ENCODE measurements at regions not wholly inside any gene's neighbourhood (a gene's known extent, or its start where the extent isn't known, plus 50 kb on each side); places are given as distances from the start of the nearest gene placed in this dataset.

GRCh38 chr10:36450380-36450779 is 675.0 kb upstream of the ANKRD30A start:
- peak; percentile 84 for DNase-seq (ENCODE audit: low read depth)
- Mint-ChIP-seq H3K4me1 (ENCODE audit: low read depth, unreplicated experiment) (peaks cover 22% of the 10 kb centered on the region), H3K4me3 (ENCODE audit: unreplicated experiment) (no peak overlapping the region), H3K27ac (ENCODE audit: unreplicated experiment) (peak overlapping the region; percentile 94), H3K36me3 (ENCODE audit: low read depth, unreplicated experiment) (no peaks in the 10 kb centered on the region), H3K27me3 (ENCODE audit: low read depth, unreplicated experiment) (no peaks in the 10 kb centered on the region), H3K9me3 (ENCODE audit: unreplicated experiment) (no peaks in the 10 kb centered on the region)
- FAIRE-seq: peak; percentile 59
- TF ChIP-seq EZH2 (IDR thresholded peaks at IDR 0.05; ENCODE audit: insufficient read depth, low read length): no peak
- no peak for TF ChIP-seq CTCF (IDR thresholded peaks at IDR 0.05; ENCODE audit: insufficient read depth, low read depth, low read length)
- no peaks in the 10 kb centered on the region for H4K20me1 ChIP-seq (ENCODE audit: insufficient read depth, low read length)
- no peak overlapping the region for H3K4me3 ChIP-seq (ENCODE audit: insufficient read depth, low read depth, low read length)
- peak overlapping the region; percentile 30 for H3K4me2 ChIP-seq (ENCODE audit: low read length)
- no peak overlapping the region for H3K9ac ChIP-seq (ENCODE audit: low read length)
- peaks cover 13% of the 10 kb centered on the region for H3K4me1 ChIP-seq (ENCODE audit: insufficient read depth, low read length)
- H2AFZ ChIP-seq (ENCODE audit: low read depth, low read length): peak overlapping the region; percentile 48
- H3K36me3 ChIP-seq (ENCODE audit: insufficient read depth, low read length): no peaks in the 10 kb centered on the region
- H3K9me3 ChIP-seq (ENCODE audit: insufficient read depth, low read depth, low read length): no peaks in the 10 kb centered on the region
- no peaks in the 10 kb centered on the region for H3K79me2 ChIP-seq (ENCODE audit: insufficient read depth, low read length)
- no peaks in the 10 kb centered on the region for H3K27me3 ChIP-seq (ENCODE audit: insufficient read depth, low read length)
- no peak overlapping the region for H3K27ac ChIP-seq (ENCODE audit: low read depth, low read length)

GRCh38 chr10:36448760-36449691 is 676.4 kb upstream of the ANKRD30A start:
- Mint-ChIP-seq H3K27me3 (ENCODE audit: low read depth, unreplicated experiment) (no peaks in the 10 kb centered on the region), H3K4me1 (ENCODE audit: low read depth, unreplicated experiment) (peaks cover 26% of the 10 kb centered on the region), H3K4me3 (ENCODE audit: unreplicated experiment) (no peak overlapping the region), H3K27ac (ENCODE audit: unreplicated experiment) (peak overlapping the region; percentile 94), H3K9me3 (ENCODE audit: unreplicated experiment) (no peaks in the 10 kb centered on the region), H3K36me3 (ENCODE audit: low read depth, unreplicated experiment) (no peaks in the 10 kb centered on the region)
- H3K4me1 ChIP-seq (ENCODE audit: insufficient read depth, low read length): peaks cover 13% of the 10 kb centered on the region
- TF ChIP-seq CTCF (IDR thresholded peaks at IDR 0.05; ENCODE audit: insufficient read depth, low read depth, low read length) (no peak), EZH2 (IDR thresholded peaks at IDR 0.05; ENCODE audit: insufficient read depth, low read length) (no peak)
- no peak for DNase-seq (ENCODE audit: low read depth)
- peak overlapping the region; percentile 9 for H2AFZ ChIP-seq (ENCODE audit: low read depth, low read length)
- H4K20me1 ChIP-seq (ENCODE audit: insufficient read depth, low read length): no peaks in the 10 kb centered on the region
- H3K36me3 ChIP-seq (ENCODE audit: insufficient read depth, low read length): no peaks in the 10 kb centered on the region
- H3K9me3 ChIP-seq (ENCODE audit: insufficient read depth, low read depth, low read length): no peaks in the 10 kb centered on the region
- H3K4me3 ChIP-seq (ENCODE audit: insufficient read depth, low read depth, low read length): no peak overlapping the region
- FAIRE-seq: peak; percentile 50
- H3K79me2 ChIP-seq (ENCODE audit: insufficient read depth, low read length): no peaks in the 10 kb centered on the region
- no peak overlapping the region for H3K4me2 ChIP-seq (ENCODE audit: low read length)
- H3K9ac ChIP-seq (ENCODE audit: low read length): no peak overlapping the region
- no peak overlapping the region for H3K27ac ChIP-seq (ENCODE audit: low read depth, low read length)
- no peaks in the 10 kb centered on the region for H3K27me3 ChIP-seq (ENCODE audit: insufficient read depth, low read length)

GRCh38 chr10:36446881-36447280 is 678.5 kb upstream of the ANKRD30A start:
- Histone ChIP-seq H3K9me3 (ENCODE audit: insufficient read depth, low read depth, low read length) (no peaks in the 10 kb centered on the region), H3K79me2 (ENCODE audit: insufficient read depth, low read length) (no peaks in the 10 kb centered on the region), H3K27me3 (ENCODE audit: insufficient read depth, low read length) (no peaks in the 10 kb centered on the region), H4K20me1 (ENCODE audit: insufficient read depth, low read length) (no peaks in the 10 kb centered on the region), H3K4me1 (ENCODE audit: insufficient read depth, low read length) (peaks cover 13% of the 10 kb centered on the region), H3K4me2 (ENCODE audit: low read length) (no peak overlapping the region), H3K36me3 (ENCODE audit: insufficient read depth, low read length) (no peaks in the 10 kb centered on the region), H2AFZ (ENCODE audit: low read depth, low read length) (no peak overlapping the region), H3K4me3 (ENCODE audit: insufficient read depth, low read depth, low read length) (no peak overlapping the region), H3K27ac (ENCODE audit: low read depth, low read length) (no peak overlapping the region), H3K9ac (ENCODE audit: low read length) (no peak overlapping the region)
- FAIRE-seq (no peak), DNase-seq (ENCODE audit: low read depth) (no peak)
- Mint-ChIP-seq H3K4me1 (ENCODE audit: low read depth, unreplicated experiment) (peaks cover 33% of the 10 kb centered on the region), H3K27me3 (ENCODE audit: low read depth, unreplicated experiment) (no peaks in the 10 kb centered on the region), H3K4me3 (ENCODE audit: unreplicated experiment) (no peak overlapping the region), H3K9me3 (ENCODE audit: unreplicated experiment) (no peaks in the 10 kb centered on the region), H3K36me3 (ENCODE audit: low read depth, unreplicated experiment) (no peaks in the 10 kb centered on the region), H3K27ac (ENCODE audit: unreplicated experiment) (no peak overlapping the region)
- no peak for TF ChIP-seq CTCF (IDR thresholded peaks at IDR 0.05; ENCODE audit: insufficient read depth, low read depth, low read length)
- TF ChIP-seq EZH2 (IDR thresholded peaks at IDR 0.05; ENCODE audit: insufficient read depth, low read length): no peak

All from astrocyte (in vitro differentiated cells and primary cell).